HL-60 (cell line): ENCODE measurements at regions not wholly inside any gene's neighbourhood (a gene's known extent, or its start where the extent isn't known, plus 50 kb on each side); places are given as distances from the start of the nearest gene placed in this dataset.

ENCODE experiments used
- DNase-seq, 2 experiments: peaks; one replicate each; pipeline ENCODE4 v3.0.0-alpha.2; 2010 to 2020; ENCODE audit warnings: low read depth in 1 of 2, low spot score in 1 of 2
- H3K27ac ChIP-seq: fragments of 250-450 bp; sonication (Bioruptor Pico); replicated peaks from 2 replicates; pipeline ENCODE4 v1.5.1; 2020; ENCODE audit warnings: mild to moderate bottlenecking, moderate library complexity
- H3K27me3 ChIP-seq: fragments of 250-450 bp; sonication (Bioruptor Pico); 2 replicates; pipeline ENCODE4 v1.5.1; 2021; ENCODE audit warnings: mild to moderate bottlenecking, moderate library complexity; ENCODE audit not compliant: insufficient read depth, poor library complexity, severe bottlenecking
- H3K4me3 ChIP-seq: replicated peaks from 2 replicates; pipeline ENCODE4 v1.5.1; 2011; ENCODE audit warnings: mild to moderate bottlenecking, control low read depth, low read length; ENCODE audit not compliant: insufficient read depth
- CTCF ChIP-seq: IDR thresholded peaks from one replicate; pipeline ENCODE4 v1.5.1; 2011; ENCODE audit warnings: low read length, control low read depth, inconsistent platforms; ENCODE audit not compliant: insufficient read depth
- GABPA ChIP-seq: IDR thresholded peaks from 2 replicates; pipeline ENCODE4 v1.6.1; 2012; ENCODE audit warnings: low read depth
- POLR2AphosphoS5 ChIP-seq: IDR thresholded peaks from 2 replicates; pipeline ENCODE4 v1.6.1; 2012; ENCODE audit warnings: low read depth
- REST ChIP-seq: IDR thresholded peaks from 2 replicates; pipeline ENCODE4 v1.6.1; 2012; ENCODE audit warnings: low read depth; ENCODE audit not compliant: insufficient replicate concordance
- SPI1 ChIP-seq: IDR thresholded peaks from 2 replicates; pipeline ENCODE4 v1.6.1; 2012; ENCODE audit warnings: low read depth, mild to moderate bottlenecking, borderline replicate concordance

- H3K4me3 ChIP-seq: no peak overlapping the region
- no peak for DNase-seq
- TF ChIP-seq POLR2AphosphoS5: no peak
- TF ChIP-seq SPI1: no peak
- no peak for TF ChIP-seq REST
- TF ChIP-seq CTCF: no peak
- no peak for TF ChIP-seq GABPA
- H3K27ac ChIP-seq: no peak overlapping the region
- no peaks in the 10 kb centered on the region for H3K27me3 ChIP-seq
Observed at GRCh38 chr14:28102001-28102400, 664.6 kb upstream of the FOXG1 start.

- H3K27ac ChIP-seq: no peak overlapping the region
- no peak overlapping the region for H3K4me3 ChIP-seq
- H3K27me3 ChIP-seq: no peaks in the 10 kb centered on the region
- TF ChIP-seq GABPA (no peak), CTCF (no peak), REST (no peak), SPI1 (no peak)
- no peak for DNase-seq
Observed at GRCh38 chr14:28102814-28103213, 663.8 kb upstream of the FOXG1 start.

- Histone ChIP-seq H3K4me3 (no peak overlapping the region), H3K27ac (no peak overlapping the region), H3K27me3 (no peaks in the 10 kb centered on the region)
- no peak for TF ChIP-seq POLR2AphosphoS5
- no peak for TF ChIP-seq SPI1
- TF ChIP-seq REST: no peak
- TF ChIP-seq CTCF: no peak
- TF ChIP-seq GABPA: no peak
- no peak for DNase-seq
Observed at GRCh38 chr14:28113311-28113710, 653.3 kb upstream of the FOXG1 start.
